BJ (cell line): ENCODE measurements at regions not wholly inside any gene's neighbourhood (a gene's known extent, or its start where the extent isn't known, plus 50 kb on each side); places are given as distances from the start of the nearest gene placed in this dataset.

ENCODE experiments used
- CTCF ChIA-PET: fragments of 350-600 bp; formaldehyde crosslinking; extraction: SDS; loops from one replicate; lab custom pipeline; 2021; ENCODE audit warnings: antibody characterized with exemption, inconsistent platforms; lab: Yijun Ruan, JAX
- POLR2A ChIA-PET: fragments of 300-600 bp; sonication (Branson Sonifier 250); formaldehyde crosslinking; extraction: SDS; loops from one replicate; lab custom pipeline; 2021; ENCODE audit warnings: antibody characterized with exemption; lab: Charles Lee
- DNase-seq: peaks from one replicate; pipeline ENCODE4 v3.0.0-alpha.2; 2011; ENCODE audit warnings: low read depth
- H3K27me3 ChIP-seq: 2 replicates; pipeline ENCODE4 v1.6.0; 2011; ENCODE audit warnings: low read length; ENCODE audit not compliant: control insufficient read depth, insufficient read depth
- H3K36me3 ChIP-seq: 2 replicates; pipeline ENCODE4 v1.5.1; 2011; ENCODE audit warnings: low read length; ENCODE audit not compliant: control insufficient read depth, insufficient read depth
- H3K4me3 ChIP-seq: 2 replicates; pipeline ENCODE4 v1.5.1; 2011; ENCODE audit warnings: low read depth, mild to moderate bottlenecking, control low read depth, low read length
- TF ChIP-seq, protein P1 (sequence below): IDR thresholded peaks from 2 replicates; pipeline ENCODE4 v1.5.1; 2011; ENCODE audit warnings: low read depth, mild to moderate bottlenecking, control low read depth, inconsistent platforms, low read length, moderate library complexity; ENCODE audit not compliant: insufficient read depth

DNA sequence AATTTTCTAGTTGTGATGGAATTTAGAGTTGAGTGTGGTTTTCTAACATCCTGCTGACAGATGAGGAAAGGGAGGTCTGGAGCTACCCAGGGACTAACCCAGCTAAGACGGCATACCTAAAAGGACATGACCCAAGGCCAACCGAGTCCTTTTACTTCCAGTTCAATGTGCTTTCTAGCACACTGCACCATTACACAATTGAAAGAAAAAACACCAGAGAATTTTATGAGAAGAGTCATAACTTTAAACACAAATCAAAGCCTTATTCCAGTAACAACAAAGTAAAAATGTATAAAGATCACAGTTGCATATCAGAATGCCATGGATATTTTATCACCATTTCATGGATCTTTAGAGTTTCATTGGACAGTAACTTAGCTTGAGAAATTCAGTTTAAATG, 480.3 kb downstream of the MEIS1 start:
- H3K27me3 ChIP-seq: no peaks in the 10 kb centered on the region
- ChIA-PET POLR2A (no interaction called here), CTCF (interaction anchor here (0.7 to 1.7 kb wide), 2 partner anchors 9 to 11 kb away, joined by 3 to 4 read pairs; no protein-coding TSS in a partner anchor)
- TF ChIP-seq, protein P1, sequence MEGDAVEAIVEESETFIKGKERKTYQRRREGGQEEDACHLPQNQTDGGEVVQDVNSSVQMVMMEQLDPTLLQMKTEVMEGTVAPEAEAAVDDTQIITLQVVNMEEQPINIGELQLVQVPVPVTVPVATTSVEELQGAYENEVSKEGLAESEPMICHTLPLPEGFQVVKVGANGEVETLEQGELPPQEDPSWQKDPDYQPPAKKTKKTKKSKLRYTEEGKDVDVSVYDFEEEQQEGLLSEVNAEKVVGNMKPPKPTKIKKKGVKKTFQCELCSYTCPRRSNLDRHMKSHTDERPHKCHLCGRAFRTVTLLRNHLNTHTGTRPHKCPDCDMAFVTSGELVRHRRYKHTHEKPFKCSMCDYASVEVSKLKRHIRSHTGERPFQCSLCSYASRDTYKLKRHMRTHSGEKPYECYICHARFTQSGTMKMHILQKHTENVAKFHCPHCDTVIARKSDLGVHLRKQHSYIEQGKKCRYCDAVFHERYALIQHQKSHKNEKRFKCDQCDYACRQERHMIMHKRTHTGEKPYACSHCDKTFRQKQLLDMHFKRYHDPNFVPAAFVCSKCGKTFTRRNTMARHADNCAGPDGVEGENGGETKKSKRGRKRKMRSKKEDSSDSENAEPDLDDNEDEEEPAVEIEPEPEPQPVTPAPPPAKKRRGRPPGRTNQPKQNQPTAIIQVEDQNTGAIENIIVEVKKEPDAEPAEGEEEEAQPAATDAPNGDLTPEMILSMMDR: no peak
- no peak for DNase-seq
- H3K4me3 ChIP-seq: no peak overlapping the region
- H3K36me3 ChIP-seq: no peaks in the 10 kb centered on the region

DNA sequence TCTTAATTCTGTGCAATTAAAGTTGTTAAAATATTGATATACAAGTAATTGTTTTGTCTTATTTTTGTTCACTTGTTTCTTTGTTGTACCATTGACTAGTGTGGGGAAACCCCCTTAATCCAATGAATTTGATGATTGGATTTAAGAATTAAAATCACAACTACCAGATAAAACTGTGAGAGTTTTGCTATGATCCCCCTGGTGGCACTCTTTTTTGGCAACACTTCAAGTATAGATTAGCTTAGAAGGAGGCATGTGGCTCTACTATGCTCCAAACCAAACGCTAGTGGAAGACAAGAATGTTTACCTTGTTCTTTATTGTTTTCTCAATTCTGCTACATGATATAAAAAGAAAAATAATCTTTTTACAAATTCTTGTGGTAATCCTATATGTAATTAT, 477.8 kb upstream of the ETAA1 start:
- CTCF ChIA-PET: interaction anchor here (1.0 kb wide), 1 partner anchor 25 kb away, joined by 4 read pairs; no protein-coding TSS in a partner anchor
- POLR2A ChIA-PET: no interaction called here
- Histone ChIP-seq H3K27me3 (no peaks in the 10 kb centered on the region), H3K4me3 (no peak overlapping the region), H3K36me3 (no peaks in the 10 kb centered on the region)
- TF ChIP-seq, protein P1: no peak
- DNase-seq: no peak

DNA sequence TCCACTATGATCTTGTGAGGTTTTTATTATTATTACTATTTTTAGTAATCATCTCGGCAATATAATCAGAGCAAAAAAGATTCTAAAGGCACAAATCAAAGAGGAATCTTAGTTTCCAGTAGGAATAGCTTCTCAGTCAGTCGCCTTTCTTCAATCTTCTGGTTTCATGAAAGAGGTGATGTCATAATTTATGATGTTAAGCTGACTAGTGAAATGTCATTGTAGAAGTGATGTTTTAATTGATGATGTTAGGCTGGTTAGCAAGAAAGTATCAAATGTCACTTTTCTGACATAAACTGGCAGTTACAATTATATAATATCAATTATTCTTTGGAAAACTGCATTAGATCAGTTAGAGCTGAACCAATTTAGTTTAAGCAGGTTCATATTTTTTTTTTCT, 476.7 kb upstream of the ETAA1 start:
- no peaks in the 10 kb centered on the region for H3K36me3 ChIP-seq
- CTCF ChIA-PET: no interaction called here
- no peak overlapping the region for H3K4me3 ChIP-seq
- TF ChIP-seq, protein P1: no peak
- POLR2A ChIA-PET: no interaction called here
- no peak for DNase-seq
- H3K27me3 ChIP-seq: no peaks in the 10 kb centered on the region

DNA sequence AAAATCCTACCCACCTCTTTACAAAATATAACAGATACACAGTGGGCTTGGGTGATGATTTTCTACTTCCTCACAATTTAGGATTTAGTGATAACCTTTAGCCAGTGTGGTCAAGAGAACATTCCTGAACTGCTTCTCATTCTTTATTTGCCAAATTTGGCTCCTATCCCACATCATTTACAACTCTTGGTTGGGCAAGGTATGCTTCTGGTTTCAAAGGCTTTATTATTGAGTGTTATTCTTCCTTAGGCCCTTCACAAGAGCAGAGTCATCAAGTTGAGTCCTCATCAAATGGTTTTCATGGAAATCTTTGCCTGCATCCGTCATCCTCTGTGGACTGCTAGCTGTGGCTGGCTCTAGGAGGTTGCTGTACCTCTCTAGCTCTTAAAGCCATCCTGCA, 472.0 kb upstream of the ETAA1 start:
- no peaks in the 10 kb centered on the region for H3K27me3 ChIP-seq
- TF ChIP-seq, protein P1: no peak
- H3K36me3 ChIP-seq: no peaks in the 10 kb centered on the region
- ChIA-PET CTCF (interaction anchor here (1.1 to 2.1 kb wide), 2 partner anchors 9 to 13 kb away, joined by 3 to 7 read pairs; no protein-coding TSS in a partner anchor), POLR2A (no interaction called here)
- H3K4me3 ChIP-seq: no peak overlapping the region
- no peak for DNase-seq

DNA sequence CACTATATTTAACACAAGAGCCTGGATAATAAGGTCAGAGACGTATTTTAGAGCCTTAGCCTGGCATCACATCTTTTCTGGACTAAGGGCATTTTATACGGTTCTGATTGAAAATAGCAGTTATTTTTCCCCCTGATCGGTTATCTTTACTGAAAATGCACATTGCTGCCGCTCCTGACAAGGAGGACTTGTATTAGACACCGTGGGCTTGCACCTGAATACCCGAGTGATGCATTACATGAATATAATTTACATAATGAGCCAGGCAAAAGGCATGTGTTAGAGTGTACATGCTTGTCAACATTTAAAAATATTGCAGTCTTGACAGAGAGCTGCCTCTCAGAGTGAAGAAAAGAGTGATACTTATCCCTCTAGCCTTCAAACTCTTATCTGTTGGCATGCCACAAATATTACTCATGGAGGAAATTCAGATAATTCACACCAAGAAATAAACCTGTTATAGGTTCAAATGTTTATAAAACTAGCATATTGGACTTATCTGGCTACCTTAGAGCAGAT, 470.5 kb upstream of the ETAA1 start:
- TF ChIP-seq, protein P1: no peak
- no peak for DNase-seq
- H3K27me3 ChIP-seq: no peaks in the 10 kb centered on the region
- ChIA-PET CTCF (interaction anchor here (0.6 to 2.1 kb wide), 2 partner anchors 12 to 381 kb away, joined by 3 to 7 read pairs; no protein-coding TSS in a partner anchor), POLR2A (no interaction called here)
- H3K36me3 ChIP-seq: no peaks in the 10 kb centered on the region
- no peak overlapping the region for H3K4me3 ChIP-seq
